Caco-2 (cell line): ENCODE measurements at regions not wholly inside any gene's neighbourhood (a gene's known extent, or its start where the extent isn't known, plus 50 kb on each side); places are given as distances from the start of the nearest gene placed in this dataset.

Experiments
- BruUV-seq: library from RNA; stranded (reverse); fragments of 400-500 nt; replicated peaks from 2 replicates; lab custom pipeline; 2021; lab: Mats Ljungman, UMichigan
- CTCF ChIA-PET: fragments of 300-600 bp; sonication (Branson Sonifier 250); formaldehyde crosslinking; loops from one replicate; lab custom pipeline; 2022; ENCODE audit warnings: antibody characterized with exemption; lab: Charles Lee
- POLR2A ChIA-PET: fragments of 300-600 bp; sonication (Branson Sonifier 250); formaldehyde crosslinking; loops from one replicate; lab custom pipeline; 2022; ENCODE audit warnings: antibody characterized with exemption; lab: Charles Lee
- DNase-seq, 2 experiments: peaks; one replicate each; pipeline versions ENCODE4 v3.0.0 to v3.0.0-alpha.2; 2020 to 2022
- H3K27me3 ChIP-seq: replicated peaks from 2 replicates; pipeline ENCODE4 v1.6.0; 2011; ENCODE audit warnings: low read length; ENCODE audit not compliant: control insufficient read depth, insufficient read depth
- H3K36me3 ChIP-seq: 2 replicates; pipeline ENCODE4 v1.5.1; 2011; ENCODE audit warnings: low read length; ENCODE audit not compliant: control insufficient read depth, insufficient read depth
- H3K4me1 ChIP-seq: fragments of 250-450 bp; sonication (Bioruptor Pico); 2 replicates; pipeline ENCODE4 v1.5.1; 2020; ENCODE audit warnings: mild to moderate bottlenecking
- H3K4me3 ChIP-seq: 2 replicates; pipeline ENCODE4 v1.5.1; 2011; ENCODE audit warnings: low read depth, mild to moderate bottlenecking, control low read depth, low read length
- H3K9me3 ChIP-seq: fragments of 250-450 bp; sonication (Bioruptor Pico); 2 replicates; pipeline ENCODE4 v1.5.1; 2020; ENCODE audit warnings: mild to moderate bottlenecking, moderate library complexity
- H3K27ac Mint-ChIP-seq: one replicate; pipeline ENCODE4 v1.8.0; 2022; ENCODE audit warnings: mixed read lengths; ENCODE audit not compliant: unreplicated experiment
- H3K27me3 Mint-ChIP-seq: one replicate; pipeline ENCODE4 v1.8.0; 2022; ENCODE audit warnings: mixed read lengths; ENCODE audit not compliant: insufficient read depth, unreplicated experiment
- H3K36me3 Mint-ChIP-seq: one replicate; pipeline ENCODE4 v1.8.0; 2022; ENCODE audit warnings: mild to moderate bottlenecking, mixed read lengths; ENCODE audit not compliant: insufficient read depth, unreplicated experiment
- H3K4me1 Mint-ChIP-seq: one replicate; pipeline ENCODE4 v1.8.0; 2022; ENCODE audit warnings: low read depth, mixed read lengths; ENCODE audit not compliant: unreplicated experiment
- H3K4me3 Mint-ChIP-seq: one replicate; pipeline ENCODE4 v1.8.0; 2022; ENCODE audit warnings: mild to moderate bottlenecking, moderate library complexity, mixed read lengths; ENCODE audit not compliant: unreplicated experiment
- H3K9me3 Mint-ChIP-seq: one replicate; pipeline ENCODE4 v1.8.0; 2022; ENCODE audit warnings: mixed read lengths; ENCODE audit not compliant: unreplicated experiment
- CTCF ChIP-seq, 2 experiments: fragments of 200-600 bp in 1 of 2; IDR thresholded peaks; 1 replicate in 1 of 2; 2 replicates in 1 of 2; pipeline versions ENCODE4 v1.5.1 to v1.8.0; 2011 to 2022; ENCODE audit warnings: antibody characterized with exemption in 1 of 2, control low read depth in 1 of 2, inconsistent platforms in 1 of 2, low read depth in 1 of 2, low read length in 1 of 2, mild to moderate bottlenecking in 1 of 2, moderate library complexity in 1 of 2; ENCODE audit not compliant: insufficient read depth in 1 of 2, severe bottlenecking in 1 of 2, unreplicated experiment in 1 of 2
- intact Hi-C: fragments of 100-400 bp; cut with micrococcal nuclease; formaldehyde crosslinking; loops from one replicate; pipeline ENCODE4 v1.10.0; 2022; ENCODE audit not compliant: unreplicated experiment

DNA sequence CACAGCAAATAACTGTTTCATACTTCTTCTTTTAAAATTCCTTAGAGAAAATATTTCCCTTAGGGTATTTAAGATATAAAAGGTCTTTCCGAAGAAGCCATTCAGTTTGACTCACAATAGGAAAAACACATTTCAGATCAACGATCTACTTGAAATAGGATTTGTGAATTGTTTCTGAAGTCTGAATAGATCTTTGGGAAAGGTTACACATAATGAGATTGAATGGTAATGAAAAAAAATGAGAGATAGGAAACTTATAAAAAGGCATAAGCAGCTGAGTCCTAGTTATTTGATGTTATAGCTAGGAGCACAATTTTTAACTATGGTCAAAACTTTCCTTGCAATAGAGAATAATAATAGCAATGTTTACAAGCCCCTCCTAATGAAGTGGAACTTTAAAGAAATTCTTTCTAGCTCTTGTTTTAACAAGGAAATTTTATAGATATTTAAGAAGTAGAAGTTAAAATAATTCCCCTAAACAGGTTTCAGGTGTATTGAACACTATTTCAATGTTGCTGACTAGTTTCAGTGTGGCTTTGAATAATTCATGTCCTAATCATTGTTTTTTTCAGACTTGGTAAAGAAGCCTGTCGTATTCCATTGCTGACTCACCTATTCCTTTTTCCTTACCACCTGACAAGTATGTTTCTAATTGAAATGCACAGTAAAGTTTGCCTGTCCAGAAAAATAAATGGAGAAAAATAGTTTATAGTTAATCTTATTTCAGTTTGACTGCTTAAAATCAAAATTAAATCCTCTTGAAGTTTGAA is 89.1 kb downstream of the PCDH18 start:
- Mint-ChIP-seq H3K36me3 (no peaks in the 10 kb centered on the region), H3K27ac (no peak overlapping the region)
- no TSS peak for BruUV-seq

GRCh38 chr4:137432446-137433311 is 99.6 kb downstream of the PCDH18 start:
- no peaks in the 10 kb centered on the region for H3K27me3 Mint-ChIP-seq
- POLR2A ChIA-PET, result no interaction called here
- TF ChIP-seq CTCF (IDR thresholded peaks at IDR 0.05; ENCODE audit: insufficient read depth in 1 of 2, low read depth in 1 of 2, low read length in 1 of 2, severe bottlenecking in 1 of 2, unreplicated experiment in 1 of 2), result no peak

More for the DNA sequence above, 89.1 kb downstream of the PCDH18 start:
- Histone ChIP-seq H3K9me3 (no peaks in the 10 kb centered on the region), H3K4me1 (no peaks in the 10 kb centered on the region), H3K27me3 (no peaks in the 10 kb centered on the region), H3K4me3 (no peak overlapping the region), H3K36me3 (no peaks in the 10 kb centered on the region)
- no peak overlapping the region for H3K4me3 Mint-ChIP-seq
- ChIA-PET POLR2A (no interaction called here), CTCF (no interaction called here)
- no peak for DNase-seq
- no peaks in the 10 kb centered on the region for H3K4me1 Mint-ChIP-seq
- no peak for TF ChIP-seq CTCF (IDR thresholded peaks at IDR 0.05; ENCODE audit: insufficient read depth in 1 of 2, low read depth in 1 of 2, low read length in 1 of 2, severe bottlenecking in 1 of 2, unreplicated experiment in 1 of 2)
- no peaks in the 10 kb centered on the region for H3K9me3 Mint-ChIP-seq
- intact Hi-C loops, result no loop called here
- H3K27me3 Mint-ChIP-seq, result peaks cover 2% of the 10 kb centered on the region

DNA sequence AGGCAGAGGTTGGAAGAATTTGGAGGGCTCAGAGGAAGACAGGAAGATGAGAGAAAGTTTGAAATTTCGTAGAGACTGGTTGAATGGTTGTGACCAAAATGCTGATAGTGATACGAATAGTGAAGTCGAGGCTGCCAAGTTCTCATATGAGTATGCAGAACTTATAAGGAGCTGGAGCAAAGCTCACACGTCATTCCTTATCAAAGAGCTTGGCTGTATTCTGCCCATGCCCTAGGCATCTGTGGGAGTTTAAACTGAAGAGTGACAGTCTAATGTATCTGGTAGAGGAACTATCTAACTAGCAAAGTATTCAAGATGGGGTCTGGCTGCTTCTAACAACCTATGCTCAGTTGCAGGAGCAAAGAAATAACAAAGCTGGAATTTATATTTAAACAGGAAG is 102.1 kb downstream of the PCDH18 start:
- no peak overlapping the region for H3K27ac Mint-ChIP-seq
- BruUV-seq, result no TSS peak
- Histone ChIP-seq H3K27me3 (no peaks in the 10 kb centered on the region), H3K4me3 (no peak overlapping the region), H3K4me1 (no peaks in the 10 kb centered on the region), H3K9me3 (no peaks in the 10 kb centered on the region), H3K36me3 (no peaks in the 10 kb centered on the region)
- H3K36me3 Mint-ChIP-seq, result no peaks in the 10 kb centered on the region
- no peaks in the 10 kb centered on the region for H3K27me3 Mint-ChIP-seq
- no peak for TF ChIP-seq CTCF (IDR thresholded peaks at IDR 0.05; ENCODE audit: insufficient read depth in 1 of 2, low read depth in 1 of 2, low read length in 1 of 2, severe bottlenecking in 1 of 2, unreplicated experiment in 1 of 2)
- H3K9me3 Mint-ChIP-seq, result no peaks in the 10 kb centered on the region
- no peak for DNase-seq
- CTCF ChIA-PET, result no interaction called here
- intact Hi-C loops, result no loop called here
- no peak overlapping the region for H3K4me3 Mint-ChIP-seq
- no peaks in the 10 kb centered on the region for H3K4me1 Mint-ChIP-seq
- POLR2A ChIA-PET, result no interaction called here

More at GRCh38 chr4:137432446-137433311, 99.6 kb downstream of the PCDH18 start:
- Histone ChIP-seq H3K4me1 (no peaks in the 10 kb centered on the region), H3K9me3 (no peaks in the 10 kb centered on the region), H3K4me3 (no peak overlapping the region), H3K27me3 (no peaks in the 10 kb centered on the region), H3K36me3 (no peaks in the 10 kb centered on the region)
- CTCF ChIA-PET, result no interaction called here
- DNase-seq, result no peak
- Mint-ChIP-seq H3K36me3 (no peaks in the 10 kb centered on the region), H3K9me3 (no peaks in the 10 kb centered on the region), H3K4me3 (no peak overlapping the region), H3K27ac (no peak overlapping the region), H3K4me1 (no peaks in the 10 kb centered on the region)
- intact Hi-C loops, result no loop called here
- BruUV-seq, result no TSS peak
